NCI-H2227 treated with DMSO at 0.1 percent for 48 hours (cell line): ENCODE measurements at regions not wholly inside any gene's neighbourhood (a gene's known extent, or its start where the extent isn't known, plus 50 kb on each side); places are given as distances from the start of the nearest gene placed in this dataset.

ENCODE experiments used
- DNase-seq: peaks from one replicate; lab custom pipeline; 2025; lab: John Stamatoyannopoulos, UW

- DNase-seq, result no peak
Observed at GRCh38 chr3:10763817-10764258, 52.2 kb upstream of the SLC6A11 start.

- no peak for DNase-seq
Observed at GRCh38 chr3:10764259-10765051, 51.6 kb upstream of the SLC6A11 start.

GRCh38 chr3:10766049-10766705 lies 49.9 kb upstream of the SLC6A11 start:
- no peak for DNase-seq
